IPS DF 6.9 (cell line): ENCODE measurements at regions not wholly inside any gene's neighbourhood (a gene's known extent, or its start where the extent isn't known, plus 50 kb on each side); places are given as distances from the start of the nearest gene placed in this dataset.

Experiments used
- DNase-seq: peaks from one replicate; pipeline ENCODE4 v3.0.0-alpha.2; 2013; ENCODE audit warnings: low read depth, low spot score
- H3K27ac ChIP-seq: one replicate; pipeline ENCODE4 v1.5.1; 2013; ENCODE audit warnings: low read length, control low read depth
- H3K27me3 ChIP-seq: 2 replicates; pipeline ENCODE4 v1.6.1; 2013; ENCODE audit warnings: mild to moderate bottlenecking, low read length; ENCODE audit not compliant: control insufficient read depth, insufficient read depth
- H3K36me3 ChIP-seq: 2 replicates; pipeline ENCODE4 v1.6.1; 2013; ENCODE audit warnings: low read length; ENCODE audit not compliant: control insufficient read depth, insufficient read depth
- H3K4me1 ChIP-seq: 2 replicates; pipeline ENCODE4 v1.6.1; 2013; ENCODE audit warnings: low read length; ENCODE audit not compliant: control insufficient read depth, insufficient read depth
- H3K4me3 ChIP-seq: 2 replicates; pipeline ENCODE4 v1.5.1; 2013; ENCODE audit warnings: mild to moderate bottlenecking, low read length
- H3K9me3 ChIP-seq: 2 replicates; pipeline ENCODE4 v1.6.1; 2013; ENCODE audit warnings: low read length, inconsistent platforms; ENCODE audit not compliant: control insufficient read depth, insufficient read depth
- WGBS: extraction: QIAGEN DNeasy Blood & Tissue Kit; methylation state at CpG from one replicate; pipeline ENCODE4 v1.1.7; 2013; ENCODE audit warnings: mixed read lengths, missing lambda C conversion rate; ENCODE audit not compliant: insufficient read length, insufficient coverage; 5-methylcytosine and 5-hydroxymethylcytosine counted together

- peaks cover 24% of the 10 kb centered on the region for H3K9me3 ChIP-seq
- H3K27ac ChIP-seq = no peak overlapping the region
- H3K36me3 ChIP-seq = no peaks in the 10 kb centered on the region
- no peak overlapping the region for H3K4me3 ChIP-seq
- no peak for DNase-seq
- no peaks in the 10 kb centered on the region for H3K4me1 ChIP-seq
- WGBS = no CpG with 5 or more reads among the region's 10 CpGs
- H3K27me3 ChIP-seq = no peaks in the 10 kb centered on the region
Measured at GRCh38 chr10:130399425-130399950, 263.3 kb downstream of the GLRX3 start.

DNA sequence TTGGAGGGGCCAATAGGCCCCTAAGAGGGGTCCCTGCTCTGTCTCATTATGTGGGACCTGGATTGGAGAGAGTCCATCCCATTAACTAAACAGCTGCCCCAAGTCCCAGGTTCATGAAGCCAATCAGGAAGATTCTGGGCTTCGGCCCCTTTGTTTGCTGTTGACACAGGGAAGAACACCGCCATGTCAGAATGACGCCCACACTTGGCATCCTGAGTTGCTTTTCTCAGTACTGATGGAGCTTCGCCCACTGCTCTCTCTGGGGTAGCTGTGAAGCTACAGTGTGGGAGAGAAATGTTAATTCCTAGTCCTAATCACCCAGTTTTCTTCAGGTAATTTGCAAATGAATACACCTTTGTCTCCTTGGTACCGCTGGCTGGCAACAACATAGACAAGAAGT, 264.7 kb downstream of the GLRX3 start:
- Histone ChIP-seq H3K9me3 (peaks cover 22% of the 10 kb centered on the region), H3K27ac (no peak overlapping the region), H3K4me3 (no peak overlapping the region), H3K4me1 (no peaks in the 10 kb centered on the region), H3K27me3 (no peaks in the 10 kb centered on the region), H3K36me3 (no peaks in the 10 kb centered on the region)
- no CpG with 5 or more reads among the region's 5 CpGs for WGBS
- no peak for DNase-seq

DNA sequence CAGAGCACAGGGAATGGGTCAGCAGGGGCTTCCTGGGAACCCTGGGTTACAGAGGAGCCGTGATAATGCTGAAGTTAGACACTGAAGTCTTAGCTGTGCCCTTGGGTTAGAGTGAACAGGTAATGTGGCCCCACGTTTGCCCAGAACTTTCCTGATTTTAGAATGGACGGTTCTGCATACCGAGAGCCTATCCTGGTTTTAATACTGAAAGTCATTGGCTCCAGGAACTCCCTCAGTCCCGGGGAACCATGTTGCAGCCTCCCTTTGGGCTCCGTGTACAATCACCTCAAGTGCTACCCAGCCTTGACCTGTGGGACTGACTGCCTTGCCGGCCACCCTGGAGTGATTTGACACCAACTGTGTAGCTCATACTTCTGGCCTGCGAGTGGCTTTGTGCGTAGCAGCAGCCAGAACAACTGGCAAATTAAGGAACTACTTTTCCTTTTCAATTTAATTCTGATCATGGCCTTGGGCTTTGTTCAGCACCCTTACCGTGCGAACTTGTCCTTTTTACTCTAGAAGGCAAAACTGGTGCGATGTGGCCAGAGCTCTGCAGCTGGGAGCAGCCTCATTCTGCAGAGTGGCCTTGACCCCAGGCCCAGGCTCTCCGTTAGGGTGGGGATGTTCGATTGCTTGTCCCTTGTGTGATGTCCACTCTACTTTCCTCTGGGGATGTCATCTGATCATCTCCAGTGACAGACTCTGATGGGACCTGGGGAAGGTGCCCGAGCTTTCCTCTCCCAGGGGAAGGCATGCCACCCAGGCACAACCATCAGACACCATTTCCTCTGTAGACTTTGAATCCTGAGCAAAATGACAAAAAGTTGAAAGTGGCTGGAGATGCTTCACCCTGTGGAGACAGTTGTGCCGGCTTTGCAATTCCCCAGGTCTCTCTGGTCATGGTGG, 265.9 kb downstream of the GLRX3 start:
- DNase-seq = no peak
- Histone ChIP-seq H3K27ac (no peak overlapping the region), H3K27me3 (no peaks in the 10 kb centered on the region), H3K4me3 (no peak overlapping the region), H3K9me3 (peaks cover 20% of the 10 kb centered on the region), H3K36me3 (no peaks in the 10 kb centered on the region), H3K4me1 (no peaks in the 10 kb centered on the region)
- no CpG with 5 or more reads among the region's 16 CpGs for WGBS

GRCh38 chr10:130403153-130404075, 267.2 kb downstream of the GLRX3 start:
- DNase-seq = no peak
- Histone ChIP-seq H3K27ac (no peak overlapping the region), H3K27me3 (no peaks in the 10 kb centered on the region), H3K4me3 (no peak overlapping the region), H3K36me3 (no peaks in the 10 kb centered on the region), H3K4me1 (no peaks in the 10 kb centered on the region), H3K9me3 (peaks cover 23% of the 10 kb centered on the region)
- no CpG with 5 or more reads among the region's 6 CpGs for WGBS

DNA sequence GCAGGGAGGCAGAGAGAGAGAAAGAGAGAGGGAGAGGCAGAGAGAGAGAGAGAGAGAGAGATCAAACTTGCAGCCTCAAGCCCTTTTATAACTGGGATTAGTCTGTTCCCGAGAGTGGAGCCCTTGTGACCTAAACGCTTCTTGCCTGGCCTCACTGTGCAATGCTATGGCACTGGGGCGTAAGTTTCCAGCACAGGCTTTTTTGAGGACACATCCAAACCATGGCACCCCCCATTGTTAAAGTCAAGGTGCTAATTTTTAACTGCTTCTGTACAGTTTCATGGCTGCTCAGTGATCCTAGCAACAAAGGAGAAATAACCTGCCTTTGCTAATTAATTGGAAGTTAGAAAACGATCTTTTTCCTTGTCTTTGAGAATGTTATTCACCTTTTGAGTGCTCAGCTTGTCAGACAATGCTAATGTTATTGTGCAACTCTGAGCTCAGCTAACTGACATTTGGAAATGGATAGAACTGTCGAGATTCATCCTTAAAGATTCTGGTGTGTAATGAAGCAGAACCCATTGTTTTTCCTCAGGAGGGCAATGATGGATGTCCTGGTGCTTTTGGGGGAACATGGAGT, 268.4 kb downstream of the GLRX3 start:
- Histone ChIP-seq H3K27me3 (no peaks in the 10 kb centered on the region), H3K4me3 (no peak overlapping the region), H3K27ac (no peak overlapping the region), H3K4me1 (no peaks in the 10 kb centered on the region), H3K9me3 (peaks cover 24% of the 10 kb centered on the region), H3K36me3 (no peaks in the 10 kb centered on the region)
- WGBS = no CpG with 5 or more reads among the region's 5 CpGs
- no peak for DNase-seq

DNA sequence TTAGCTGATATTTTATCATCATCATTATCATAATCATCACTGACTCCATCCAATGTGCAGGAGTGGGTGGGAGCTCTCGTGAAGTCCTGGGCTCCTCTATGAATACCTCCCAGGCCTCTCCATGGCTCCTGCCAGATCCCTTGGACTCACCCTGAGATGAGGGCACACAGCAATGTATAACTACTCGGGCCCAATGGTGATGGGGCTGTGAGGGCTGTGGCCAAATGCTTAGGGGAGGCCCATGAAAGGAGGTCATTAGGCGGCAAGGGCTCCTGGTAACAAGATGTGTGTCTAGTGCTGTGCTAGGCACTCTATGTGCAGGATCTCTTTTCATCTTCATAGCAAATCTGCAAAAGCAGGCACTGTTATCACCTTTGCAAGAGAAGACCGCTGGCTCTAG, 270.9 kb downstream of the GLRX3 start:
- WGBS = no CpG with 5 or more reads among the region's 4 CpGs
- H3K9me3 ChIP-seq = peaks cover 24% of the 10 kb centered on the region
- DNase-seq = no peak
- no peaks in the 10 kb centered on the region for H3K27me3 ChIP-seq
- no peaks in the 10 kb centered on the region for H3K4me1 ChIP-seq
- no peaks in the 10 kb centered on the region for H3K36me3 ChIP-seq
- H3K27ac ChIP-seq = no peak overlapping the region
- no peak overlapping the region for H3K4me3 ChIP-seq

GRCh38 chr10:130409331-130409730, 273.1 kb downstream of the GLRX3 start:
- DNase-seq = no peak
- no CpG with 5 or more reads among the region's 11 CpGs for WGBS

DNA sequence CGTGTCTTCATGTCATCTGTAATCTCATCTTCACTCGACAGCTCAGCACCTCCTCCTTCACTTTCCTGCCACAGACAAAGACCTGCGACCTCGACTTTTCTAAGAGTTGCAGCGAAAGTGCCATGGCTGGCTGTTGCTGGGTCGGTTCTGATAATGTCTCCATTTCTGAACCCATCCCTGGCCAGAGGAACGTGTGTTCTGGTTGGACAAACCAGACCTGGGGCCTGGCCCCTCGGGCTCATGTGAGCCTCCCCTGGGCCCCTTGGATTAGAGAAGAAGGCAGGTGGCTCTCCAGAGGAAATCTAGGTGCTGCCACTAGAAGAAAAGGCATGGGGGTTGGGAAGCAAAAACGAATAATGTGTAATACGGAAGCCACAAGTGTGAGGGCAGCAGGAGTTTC, 273.7 kb downstream of the GLRX3 start:
- Histone ChIP-seq H3K36me3 (no peaks in the 10 kb centered on the region), H3K27ac (no peak overlapping the region), H3K4me3 (no peak overlapping the region), H3K27me3 (no peaks in the 10 kb centered on the region), H3K9me3 (peaks cover 17% of the 10 kb centered on the region), H3K4me1 (no peaks in the 10 kb centered on the region)
- WGBS = no CpG with 5 or more reads among the region's 10 CpGs
- no peak for DNase-seq

More at GRCh38 chr10:130409331-130409730, 273.1 kb downstream of the GLRX3 start:
- Histone ChIP-seq H3K27me3 (no peaks in the 10 kb centered on the region), H3K27ac (no peak overlapping the region), H3K4me1 (no peaks in the 10 kb centered on the region), H3K36me3 (no peaks in the 10 kb centered on the region), H3K4me3 (no peak overlapping the region), H3K9me3 (peaks cover 17% of the 10 kb centered on the region)

DNA sequence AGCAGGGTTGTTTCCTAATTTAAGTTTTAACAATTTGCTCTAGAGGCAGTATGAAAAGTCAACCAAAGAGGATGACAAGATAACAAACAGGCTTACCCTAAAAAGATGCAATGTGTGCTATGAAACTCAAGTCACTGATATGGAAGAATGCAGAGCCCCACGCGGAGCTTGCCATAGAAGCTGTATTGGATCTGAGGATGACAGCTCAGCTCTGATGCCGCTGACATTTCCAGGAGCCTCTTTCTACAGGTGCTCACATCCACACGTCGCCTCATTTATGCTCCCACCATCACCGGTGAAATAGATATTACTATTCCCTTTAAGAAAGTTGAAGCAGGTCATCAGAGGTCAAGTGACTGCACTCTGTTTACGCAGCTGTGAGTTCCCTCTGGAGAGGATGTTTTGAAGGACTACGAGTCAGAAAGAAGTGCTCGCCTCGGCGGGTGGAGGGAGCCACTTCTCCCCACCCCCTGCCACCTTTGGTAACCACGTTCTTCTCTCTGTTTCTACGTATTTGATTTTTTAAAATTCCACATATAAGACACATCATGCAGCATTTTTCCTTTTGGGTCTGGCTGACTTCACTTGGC, 275.4 kb downstream of the GLRX3 start:
- H3K4me1 ChIP-seq = no peaks in the 10 kb centered on the region
- H3K4me3 ChIP-seq = no peak overlapping the region
- no peaks in the 10 kb centered on the region for H3K27me3 ChIP-seq
- WGBS = no CpG with 5 or more reads among the region's 13 CpGs
- H3K36me3 ChIP-seq = no peaks in the 10 kb centered on the region
- peaks cover 22% of the 10 kb centered on the region for H3K9me3 ChIP-seq
- DNase-seq = no peak
- no peak overlapping the region for H3K27ac ChIP-seq

DNA sequence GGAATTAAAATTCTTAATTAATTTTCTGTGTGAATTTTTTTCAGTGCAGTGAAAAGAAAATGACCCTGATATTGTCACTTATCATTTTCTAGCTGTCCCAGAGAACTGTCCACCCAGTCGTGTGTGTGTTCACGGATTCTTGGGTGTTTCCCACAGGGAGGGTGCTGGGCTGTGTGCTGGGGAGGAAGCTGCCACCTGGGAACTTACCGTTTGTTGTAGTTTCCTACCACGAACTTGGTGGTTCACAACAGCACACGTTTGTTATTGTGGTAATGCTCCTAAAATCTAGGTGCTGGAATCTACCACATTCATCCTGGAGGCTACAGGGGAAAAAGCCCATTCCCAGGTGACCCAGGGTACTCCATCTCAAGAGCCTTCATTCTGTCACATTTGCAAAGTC, 276.1 kb downstream of the GLRX3 start:
- Histone ChIP-seq H3K4me3 (no peak overlapping the region), H3K4me1 (no peaks in the 10 kb centered on the region), H3K36me3 (no peaks in the 10 kb centered on the region), H3K9me3 (peaks cover 20% of the 10 kb centered on the region), H3K27me3 (no peaks in the 10 kb centered on the region), H3K27ac (no peak overlapping the region)
- DNase-seq = no peak
- no CpG with 5 or more reads among the region's 5 CpGs for WGBS
